ENCODE measurements at regions not wholly inside any gene's neighbourhood (a gene's known extent, or its start where the extent isn't known, plus 50 kb on each side); places are given as distances from the start of the nearest gene placed in this dataset.

- intact Hi-C loops (cut with micrococcal nuclease), result no loop called here
- Histone ChIP-seq H4K20me1 (replicated peaks; ENCODE audit: control insufficient read depth, insufficient read depth, low read length) (no peaks in the 10 kb centered on the region), H2AFZ (ENCODE audit: low read depth, low read length) (no peak overlapping the region), H3K4me3 (no peak overlapping the region), H3K79me2 (ENCODE audit: control insufficient read depth, insufficient read depth, low read length) (no peaks in the 10 kb centered on the region), H3K9ac (ENCODE audit: insufficient read depth in 1 of 2, low read depth in 2 of 2, low read length in 2 of 2) (no peak overlapping the region), H3K4me2 (ENCODE audit: insufficient read depth, low read length) (no peak overlapping the region), H3K9me1 (ENCODE audit: control insufficient read depth, insufficient read depth, low read length) (no peaks in the 10 kb centered on the region), H3K27me3 (ENCODE audit: control insufficient read depth in 2 of 2, insufficient read depth in 2 of 2, low read length in 2 of 2) (no peaks in the 10 kb centered on the region), H3K36me3 (ENCODE audit: control insufficient read depth, insufficient read depth, low read length) (no peaks in the 10 kb centered on the region), H3K27ac (ENCODE audit: extremely low read depth, low read depth, low read length) (no peak overlapping the region), H3K4me1 (replicated peaks in 1 of 2; ENCODE audit: control insufficient read depth in 2 of 2, insufficient read depth in 2 of 2, low read length in 2 of 2) (no peaks in the 10 kb centered on the region), H3K9me3 (replicated peaks; ENCODE audit: control insufficient read depth, insufficient read depth, low read depth, low read length) (no peaks in the 10 kb centered on the region; the same call in 1 of the 2 replicates)
- WGBS (ENCODE audit: insufficient coverage, low coverage, missing lambda C conversion rate), result 0% methylated on average over 6 of the region's 7 CpGs
- ChIA-PET CTCF (ENCODE audit: low intra/inter-chr PET ratio) (no interaction called here), POLR2A (no interaction called here)
- DNase-seq (ENCODE audit: extremely low read depth in 1 of 4, low spot score in 3 of 4) (no peak), FAIRE-seq (no peak), ATAC-seq (no peak)
- no peak for TF ChIP-seq ZBTB34 (CRISPR knock-in tag; IDR thresholded peaks at IDR 0.05)
- TF ChIP-seq ZNF584 (CRISPR knock-in tag; IDR thresholded peaks at IDR 0.05; ENCODE audit: low read depth), result no peak
- no peak for TF ChIP-seq SP2 (IDR thresholded peaks at IDR 0.05; ENCODE audit: extremely low read depth, low read depth, low read length, poor library complexity, severe bottlenecking)
- no TSS peak for BruUV-seq (replicated peaks)
- in situ Hi-C loops (cut with MboI), result no loop called here
Observed at GRCh38 chr6:74979065-74979766, 226.6 kb downstream of the COL12A1 start.

GRCh38 chr6:74976701-74977100, 229.2 kb downstream of the COL12A1 start:
- ATAC-seq, result no peak

More at GRCh38 chr6:74976701-74977100, 229.2 kb downstream of the COL12A1 start:
- no TSS peak for BruUV-seq (replicated peaks)
- FAIRE-seq, result no peak
- H2AFZ ChIP-seq (ENCODE audit: low read depth, low read length), result no peak overlapping the region
- DNase-seq (ENCODE audit: extremely low read depth in 1 of 4, low spot score in 3 of 4), result no peak
- in situ Hi-C loops (cut with MboI), result no loop called here
- no peak overlapping the region for H3K4me2 ChIP-seq (ENCODE audit: insufficient read depth, low read length)
- H3K4me1 ChIP-seq (replicated peaks in 1 of 2; ENCODE audit: control insufficient read depth in 2 of 2, insufficient read depth in 2 of 2, low read length in 2 of 2), result no peaks in the 10 kb centered on the region
- intact Hi-C loops (cut with micrococcal nuclease), result no loop called here
- POLR2A ChIA-PET, result no interaction called here
- 0% methylated on average over 2 of the region's 2 CpGs for WGBS (ENCODE audit: insufficient coverage, low coverage, missing lambda C conversion rate)
- no peak overlapping the region for H3K9ac ChIP-seq (ENCODE audit: insufficient read depth in 1 of 2, low read depth in 2 of 2, low read length in 2 of 2)
- no peak overlapping the region for H3K27ac ChIP-seq (ENCODE audit: extremely low read depth, low read depth, low read length)
- H3K9me1 ChIP-seq (ENCODE audit: control insufficient read depth, insufficient read depth, low read length), result no peaks in the 10 kb centered on the region
- CTCF ChIA-PET (ENCODE audit: low intra/inter-chr PET ratio), result no interaction called here
- no peaks in the 10 kb centered on the region for H3K9me3 ChIP-seq (replicated peaks; ENCODE audit: control insufficient read depth, insufficient read depth, low read depth, low read length)
- no peak overlapping the region for H3K4me3 ChIP-seq
- no peaks in the 10 kb centered on the region for H3K79me2 ChIP-seq (ENCODE audit: control insufficient read depth, insufficient read depth, low read length)
- no peaks in the 10 kb centered on the region for H3K36me3 ChIP-seq (ENCODE audit: control insufficient read depth, insufficient read depth, low read length)
- no peaks in the 10 kb centered on the region for H3K27me3 ChIP-seq (ENCODE audit: control insufficient read depth in 2 of 2, insufficient read depth in 2 of 2, low read length in 2 of 2)
- no peak for TF ChIP-seq RBM39 (optimal IDR thresholded peaks at IDR 0.05; ENCODE audit: low read depth, low read length)
- H4K20me1 ChIP-seq (replicated peaks; ENCODE audit: control insufficient read depth, insufficient read depth, low read length), result no peaks in the 10 kb centered on the region

All from K562 (cell line).